Type B pancreatic cell (in vitro differentiated cells): ENCODE measurements at regions not wholly inside any gene's neighbourhood (a gene's known extent, or its start where the extent isn't known, plus 50 kb on each side); places are given as distances from the start of the nearest gene placed in this dataset.
"Not testable (repeated sequence)": the region's sequence is repeated elsewhere in the genome, so short reads cannot be mapped to it uniquely, and the experiment has no call there.

Source experiments
- DNase-seq: peaks from one replicate; pipeline ENCODE4 v3.0.0; 2021; ENCODE audit warnings: mixed read lengths; ENCODE audit not compliant: unreplicated experiment; ENCODE audit errors: extremely low spot score
- H3K27ac Mint-ChIP-seq: 2 replicates; pipeline ENCODE4 v1.8.0; 2021; ENCODE audit warnings: mild to moderate bottlenecking, mixed read lengths
- H3K27me3 Mint-ChIP-seq: 2 replicates; pipeline ENCODE4 v1.8.0; 2021; ENCODE audit warnings: mixed read lengths
- H3K36me3 Mint-ChIP-seq: 2 replicates; pipeline ENCODE4 v1.8.0; 2021; ENCODE audit warnings: mixed read lengths
- H3K4me1 Mint-ChIP-seq: one replicate; pipeline ENCODE4 v1.8.0; 2021; ENCODE audit warnings: mixed read lengths; ENCODE audit not compliant: unreplicated experiment
- H3K4me3 Mint-ChIP-seq: 2 replicates; pipeline ENCODE4 v1.8.0; 2021; ENCODE audit warnings: mild to moderate bottlenecking, mixed read lengths
- H3K9me3 Mint-ChIP-seq: 2 replicates; pipeline ENCODE4 v1.8.0; 2021; ENCODE audit warnings: mixed read lengths
- TF ChIP-seq, protein P1 (sequence below): fragments of 200-600 bp; sonication (generic); conservative IDR thresholded peaks from 2 replicates; pipeline ENCODE4 v1.5.0; 2021; ENCODE audit warnings: antibody characterized with exemption, mild to moderate bottlenecking

DNA sequence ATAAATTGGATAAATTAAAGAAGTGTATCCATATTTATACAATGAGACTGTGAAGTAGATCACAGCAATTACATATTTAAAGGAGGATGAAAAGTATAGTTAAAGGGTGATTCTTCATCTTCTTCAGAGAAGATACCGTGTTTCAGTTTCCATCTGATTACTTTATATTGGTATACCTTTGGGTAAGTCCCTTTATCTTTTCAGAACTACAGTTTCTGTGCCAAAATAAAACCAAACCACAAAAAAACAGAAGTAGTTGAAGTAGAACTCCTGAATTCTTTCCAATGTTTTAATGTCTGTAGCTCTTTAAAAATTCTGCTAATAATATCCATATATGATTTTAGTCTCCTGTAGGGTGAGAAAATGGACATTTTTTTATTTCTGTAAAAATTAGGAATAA lies 231.2 kb upstream of the LINC00305 start:
- H3K9me3 Mint-ChIP-seq = no peaks in the 10 kb centered on the region
- H3K36me3 Mint-ChIP-seq = no peaks in the 10 kb centered on the region
- no peak for DNase-seq
- no peaks in the 10 kb centered on the region for H3K4me1 Mint-ChIP-seq
- no peak overlapping the region for H3K27ac Mint-ChIP-seq
- TF ChIP-seq, protein P1, sequence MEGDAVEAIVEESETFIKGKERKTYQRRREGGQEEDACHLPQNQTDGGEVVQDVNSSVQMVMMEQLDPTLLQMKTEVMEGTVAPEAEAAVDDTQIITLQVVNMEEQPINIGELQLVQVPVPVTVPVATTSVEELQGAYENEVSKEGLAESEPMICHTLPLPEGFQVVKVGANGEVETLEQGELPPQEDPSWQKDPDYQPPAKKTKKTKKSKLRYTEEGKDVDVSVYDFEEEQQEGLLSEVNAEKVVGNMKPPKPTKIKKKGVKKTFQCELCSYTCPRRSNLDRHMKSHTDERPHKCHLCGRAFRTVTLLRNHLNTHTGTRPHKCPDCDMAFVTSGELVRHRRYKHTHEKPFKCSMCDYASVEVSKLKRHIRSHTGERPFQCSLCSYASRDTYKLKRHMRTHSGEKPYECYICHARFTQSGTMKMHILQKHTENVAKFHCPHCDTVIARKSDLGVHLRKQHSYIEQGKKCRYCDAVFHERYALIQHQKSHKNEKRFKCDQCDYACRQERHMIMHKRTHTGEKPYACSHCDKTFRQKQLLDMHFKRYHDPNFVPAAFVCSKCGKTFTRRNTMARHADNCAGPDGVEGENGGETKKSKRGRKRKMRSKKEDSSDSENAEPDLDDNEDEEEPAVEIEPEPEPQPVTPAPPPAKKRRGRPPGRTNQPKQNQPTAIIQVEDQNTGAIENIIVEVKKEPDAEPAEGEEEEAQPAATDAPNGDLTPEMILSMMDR = no peak
- no peak overlapping the region for H3K4me3 Mint-ChIP-seq
- no peaks in the 10 kb centered on the region for H3K27me3 Mint-ChIP-seq

DNA sequence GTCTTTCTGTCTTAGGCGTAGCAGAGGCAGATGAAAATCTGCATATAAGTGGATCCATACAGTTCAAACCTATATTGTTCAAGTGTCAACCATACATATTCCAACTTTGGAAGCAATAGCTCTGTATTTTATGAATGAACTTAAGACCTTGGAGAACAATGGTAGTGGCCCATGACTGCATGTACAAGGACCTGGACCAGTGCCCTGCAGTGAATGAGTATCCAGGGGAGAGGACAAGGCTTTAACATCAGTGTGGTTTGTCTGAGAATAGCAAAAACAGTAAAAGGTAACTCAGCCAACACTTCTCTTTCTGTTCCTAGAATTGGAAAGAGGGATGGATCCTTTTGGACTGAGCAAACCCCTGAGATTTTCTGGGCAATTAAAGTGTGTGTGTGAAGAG lies 230.8 kb upstream of the LINC00305 start:
- H3K36me3 Mint-ChIP-seq = no peaks in the 10 kb centered on the region
- H3K27me3 Mint-ChIP-seq = no peaks in the 10 kb centered on the region
- H3K4me3 Mint-ChIP-seq = no peak overlapping the region
- H3K9me3 Mint-ChIP-seq = no peaks in the 10 kb centered on the region
- no peak overlapping the region for H3K27ac Mint-ChIP-seq
- TF ChIP-seq, protein P1 = no peak
- no peak for DNase-seq
- H3K4me1 Mint-ChIP-seq = no peaks in the 10 kb centered on the region

DNA sequence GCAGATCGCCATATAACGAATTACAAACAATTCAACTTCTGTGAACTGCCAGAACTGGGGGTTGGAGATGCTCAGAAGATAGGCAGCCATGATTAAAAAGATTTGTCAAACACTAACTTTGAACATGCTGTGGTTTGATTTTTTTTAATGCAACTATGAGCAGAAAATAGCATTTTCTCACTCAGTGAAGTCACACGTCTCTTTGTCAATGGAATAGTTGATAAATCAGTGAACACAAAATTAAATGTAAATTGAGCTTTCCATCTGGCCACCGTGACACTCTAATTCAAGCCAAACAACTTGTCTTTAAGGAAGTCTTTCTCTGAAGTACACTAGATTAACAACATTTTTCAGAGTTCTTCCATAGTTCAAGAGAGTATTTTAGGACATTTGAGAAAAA lies 228.6 kb upstream of the LINC00305 start:
- TF ChIP-seq, protein P1 = no peak
- no peaks in the 10 kb centered on the region for H3K9me3 Mint-ChIP-seq

DNA sequence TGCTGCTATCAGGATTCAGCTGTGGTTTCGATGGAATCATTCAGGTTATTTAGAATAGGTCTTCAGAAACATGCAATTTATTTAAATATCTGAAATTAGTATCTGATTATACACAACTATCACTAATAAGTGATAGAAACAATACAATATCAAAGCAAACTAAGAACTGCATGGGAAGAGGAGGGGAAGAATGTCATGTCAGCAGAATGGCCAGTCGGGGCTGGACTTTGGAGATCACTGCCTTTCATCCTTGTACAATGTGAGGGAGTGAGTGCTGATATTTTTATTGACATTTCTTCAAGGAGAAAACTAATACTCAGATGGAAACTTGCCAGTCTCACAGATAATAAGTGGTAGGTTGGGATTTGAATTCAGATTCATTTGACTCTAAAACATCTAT lies 224.0 kb upstream of the LINC00305 start:
- Mint-ChIP-seq H3K9me3 (no peaks in the 10 kb centered on the region), H3K36me3 (no peaks in the 10 kb centered on the region), H3K4me3 (no peak overlapping the region), H3K27me3 (peaks cover 5% of the 10 kb centered on the region), H3K27ac (no peak overlapping the region), H3K4me1 (no peaks in the 10 kb centered on the region)
- DNase-seq = no peak
- TF ChIP-seq, protein P1 = no peak

More for the DNA sequence above, 228.6 kb upstream of the LINC00305 start:
- DNase-seq = no peak
- Mint-ChIP-seq H3K4me3 (no peak overlapping the region), H3K27ac (no peak overlapping the region), H3K27me3 (no peaks in the 10 kb centered on the region), H3K36me3 (no peaks in the 10 kb centered on the region), H3K4me1 (no peaks in the 10 kb centered on the region)

DNA sequence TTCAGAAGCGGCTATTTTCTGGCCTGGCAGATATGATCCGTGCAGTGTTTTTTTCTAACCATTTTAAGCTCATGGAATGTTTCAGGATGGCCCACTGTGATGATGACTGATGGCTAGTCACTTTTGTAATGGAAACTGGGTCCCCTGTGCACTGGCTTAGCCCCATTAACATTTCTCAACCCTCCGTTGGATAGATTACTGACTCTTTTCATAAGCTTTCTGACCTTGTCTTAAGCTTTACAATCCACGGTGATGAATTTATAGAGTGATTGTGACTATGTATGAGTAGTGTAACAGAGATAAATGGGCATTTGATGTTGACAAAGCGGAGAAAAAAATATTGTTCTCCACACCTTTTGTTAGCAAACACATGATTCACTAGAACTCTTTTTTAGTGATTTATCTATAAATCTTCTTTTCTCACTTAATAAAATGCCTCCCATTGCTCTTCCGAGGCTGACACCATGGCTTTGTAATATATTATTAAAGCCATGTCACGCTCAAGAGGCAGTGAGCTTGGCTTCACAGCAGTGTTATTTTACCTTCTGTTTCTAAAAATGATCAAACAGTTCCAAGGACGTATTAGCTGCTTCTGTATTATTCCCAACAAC lies 221.0 kb upstream of the LINC00305 start:
- H3K36me3 Mint-ChIP-seq, H3K27ac Mint-ChIP-seq, H3K9me3 Mint-ChIP-seq, H3K4me1 Mint-ChIP-seq, H3K4me3 Mint-ChIP-seq, DNase-seq, H3K27me3 Mint-ChIP-seq: not testable (repeated sequence)

DNA sequence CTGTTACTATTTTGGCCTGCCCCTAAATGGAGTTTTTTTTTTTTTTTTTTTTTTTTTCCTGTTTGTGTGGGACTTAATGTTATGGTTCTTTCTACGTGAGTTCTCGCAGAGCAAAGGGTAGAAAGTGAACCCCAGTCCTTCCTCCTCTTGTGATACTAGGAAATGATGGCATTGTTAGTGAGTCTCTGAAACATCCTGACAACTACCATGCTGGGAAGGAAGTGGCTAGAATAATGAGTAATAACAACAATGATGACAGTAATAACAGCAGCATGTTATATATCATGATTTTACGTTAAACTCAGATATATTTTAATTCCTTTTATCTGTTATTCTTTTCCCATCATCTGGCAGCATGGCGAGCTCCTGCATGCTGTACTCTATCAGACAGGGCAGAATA lies 216.2 kb upstream of the LINC00305 start:
- Mint-ChIP-seq H3K27ac (no peak overlapping the region), H3K9me3 (peaks cover 9% of the 10 kb centered on the region), H3K4me1 (no peaks in the 10 kb centered on the region), H3K36me3 (peaks cover 7% of the 10 kb centered on the region), H3K27me3 (peaks cover 3% of the 10 kb centered on the region), H3K4me3 (no peak overlapping the region)
- DNase-seq = no peak
- TF ChIP-seq, protein P1 = no peak
